Spleen (tissue), 11 donors: ENCODE measurements at regions not wholly inside any gene's neighbourhood (a gene's known extent, or its start where the extent isn't known, plus 50 kb on each side); places are given as distances from the start of the nearest gene placed in this dataset.

ENCODE experiments used
- DNase-seq: peaks from one replicate; pipeline ENCODE4 v3.0.0-alpha.2; 2020
- H3K27ac ChIP-seq, 8 donors: fragments of 200-600 bp; sonication (generic) in 7 of 8; 1 replicate in 4 of 8; 2 replicates in 4 of 8; pipeline versions ENCODE4 v1.5.0 to v1.8.0; 2016 to 2021; ENCODE audit warnings: inconsistent platforms in 4 of 8, mild to moderate bottlenecking in 4 of 8, moderate library complexity in 1 of 8
- H3K27me3 ChIP-seq, 7 donors: fragments of 200-600 bp; sonication (generic) in 6 of 7; replicated peaks in 1 of 7; 1 replicate in 4 of 7; 2 replicates in 3 of 7; pipeline versions ENCODE4 v1.5.0 to v1.8.0; 2016 to 2021; ENCODE audit warnings: inconsistent platforms in 3 of 7, mild to moderate bottlenecking in 1 of 7
- H3K36me3 ChIP-seq, 6 donors: fragments of 200-600 bp; sonication (generic) in 5 of 6; 1 replicate in 4 of 6; 2 replicates in 2 of 6; pipeline versions ENCODE4 v1.5.0 to v1.8.0; 2016 to 2021; ENCODE audit warnings: inconsistent platforms in 2 of 6
- H3K4me1 ChIP-seq, 6 donors: fragments of 200-600 bp; sonication (generic) in 5 of 6; 1 replicate in 3 of 6; 2 replicates in 3 of 6; pipeline versions ENCODE4 v1.5.0 to v1.8.0; 2016 to 2021; ENCODE audit warnings: inconsistent platforms in 3 of 6
- H3K4me3 ChIP-seq, 8 donors: fragments of 200-600 bp; sonication (generic) in 7 of 8; 1 replicate in 4 of 8; 2 replicates in 4 of 8; pipeline versions ENCODE4 v1.5.0 to v1.8.0; 2016 to 2021; ENCODE audit warnings: inconsistent platforms in 4 of 8, mild to moderate bottlenecking in 4 of 8, moderate library complexity in 2 of 8
- H3K9me3 ChIP-seq, 8 donors: fragments of 200-600 bp; sonication (generic) in 7 of 8; 1 replicate in 4 of 8; 2 replicates in 4 of 8; pipeline versions ENCODE4 v1.5.0 to v1.8.0; 2016 to 2021; ENCODE audit warnings: inconsistent platforms in 4 of 8
- POLR2A ChIP-seq, 3 donors: fragments of 450-650 bp; IDR thresholded peaks; one replicate each; pipeline ENCODE4 v1.5.1; 2017; ENCODE audit warnings: antibody characterized with exemption in 3 of 3, mild to moderate bottlenecking in 1 of 3
- POLR2AphosphoS5 ChIP-seq, 3 donors: sonication (generic); formaldehyde crosslinking; IDR thresholded peaks; one replicate each; pipeline ENCODE4 v1.5.1; 2017; ENCODE audit warnings: antibody characterized with exemption in 3 of 3
- WGBS, 5 donors: extraction: QIAGEN DNeasy Blood & Tissue Kit in 3 of 5; methylation state at CpG; one replicate each; pipeline versions ENCODE4 v1.1.5 to v1.1.7; 2013 to 2018; 5-methylcytosine and 5-hydroxymethylcytosine counted together
- intact Hi-C: fragments of 100-400 bp; cut with DNase I; formaldehyde crosslinking; loops from one replicate; pipeline ENCODE4 v1.15.0; 2023; ENCODE audit warnings: low total_unique reads
- TF ChIP-seq, protein P1 (sequence below), 11 experiments: fragments of 200-600 bp in 7 of 11; fragments of 450-650 bp in 4 of 11; sonication (generic) in 4 of 11; IDR thresholded peaks in 8 of 11; conservative IDR thresholded peaks in 3 of 11; 1 replicate in 7 of 11; 2 replicates in 4 of 11; pipeline versions ENCODE4 v1.4.0 to v1.8.0; 2016 to 2021; ENCODE audit warnings: antibody characterized with exemption in 11 of 11, inconsistent platforms in 4 of 11, mild to moderate bottlenecking in 1 of 11
- donor health status: healthy with polysubstance abuse.
- donor health status: DM: no; HTN: no; CAD: no; lungs with moderate emphysema.
- donor health status: DM: no; HTN: no; CAD: no.
- donor health status: Bipolar disorder and iron deficiency.
- donor health status: healthy.
- donor health status: DM: no; HTN: no; CAD: no.
- donor health status: DM: yes; HTN: yes; CAD: no.

DNA sequence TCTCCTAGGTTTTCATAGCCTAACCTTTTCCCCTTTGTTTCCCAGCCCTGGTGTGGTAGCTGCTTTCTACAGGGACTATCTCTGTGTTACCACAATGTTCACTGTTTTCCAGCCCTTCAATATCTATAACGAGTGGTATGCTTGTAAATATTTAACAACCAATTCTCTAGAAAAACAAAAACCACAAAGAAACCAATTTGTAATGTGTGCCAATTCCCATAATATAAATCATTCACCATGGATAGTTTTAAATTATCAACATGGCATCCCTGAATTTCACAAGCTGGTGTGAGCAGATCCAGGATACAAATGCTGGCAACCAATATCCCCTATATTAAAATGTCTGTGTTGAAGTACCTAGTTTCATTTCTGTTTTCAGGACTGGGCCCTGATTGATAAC, 200.7 kb upstream of the FOXN2 start:
- TF ChIP-seq POLR2AphosphoS5 (IDR thresholded peaks at IDR 0.05) (no peak), POLR2A (IDR thresholded peaks at IDR 0.05) (no peak)
- intact Hi-C loops, result no loop called here
- Histone ChIP-seq H3K27me3 (no peaks in the 10 kb centered on the region), H3K9me3 (no peaks in the 10 kb centered on the region), H3K36me3 (no peaks in the 10 kb centered on the region), H3K4me3 (no peak overlapping the region), H3K27ac (peak overlapping the region; percentile 16 to 98 (median 73)), H3K4me1 (peaks cover 4 to 47% (median 15%) of the 10 kb centered on the region in 6 donors)
- DNase-seq, result no peak
- 63 to 84% (median 75%) methylated on average over 1 of the region's 1 CpG for WGBS, 5 donors

DNA sequence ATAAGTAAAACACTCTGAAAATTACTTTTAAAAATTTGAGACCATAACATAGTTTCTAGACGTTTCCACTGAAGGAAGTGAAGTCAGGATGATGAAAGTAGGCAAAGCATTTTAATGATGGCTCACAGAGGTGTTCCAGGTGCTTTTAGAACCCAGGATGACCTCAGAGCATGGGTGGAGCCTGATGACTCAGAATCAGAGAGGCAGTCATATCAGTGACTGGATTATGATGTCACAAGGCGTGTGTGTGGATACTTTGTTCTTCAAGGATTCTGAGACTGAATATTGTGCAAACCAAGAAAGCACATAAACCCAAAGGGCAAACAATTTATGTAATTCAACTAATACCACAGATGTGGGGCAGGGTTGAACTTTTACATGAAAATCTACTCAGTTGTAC, 200.2 kb upstream of the FOXN2 start:
- H3K27me3 ChIP-seq, result no peaks in the 10 kb centered on the region
- H3K36me3 ChIP-seq, result no peaks in the 10 kb centered on the region
- no peak for DNase-seq
- H3K4me1 ChIP-seq, result peaks cover 4 to 47% (median 15%) of the 10 kb centered on the region in 6 donors
- no peak overlapping the region for H3K4me3 ChIP-seq
- WGBS, 5 donors, result 26 to 65% (median 46%) methylated on average over 2 of the region's 2 CpGs
- H3K9me3 ChIP-seq, result no peaks in the 10 kb centered on the region
- TF ChIP-seq, protein P1, sequence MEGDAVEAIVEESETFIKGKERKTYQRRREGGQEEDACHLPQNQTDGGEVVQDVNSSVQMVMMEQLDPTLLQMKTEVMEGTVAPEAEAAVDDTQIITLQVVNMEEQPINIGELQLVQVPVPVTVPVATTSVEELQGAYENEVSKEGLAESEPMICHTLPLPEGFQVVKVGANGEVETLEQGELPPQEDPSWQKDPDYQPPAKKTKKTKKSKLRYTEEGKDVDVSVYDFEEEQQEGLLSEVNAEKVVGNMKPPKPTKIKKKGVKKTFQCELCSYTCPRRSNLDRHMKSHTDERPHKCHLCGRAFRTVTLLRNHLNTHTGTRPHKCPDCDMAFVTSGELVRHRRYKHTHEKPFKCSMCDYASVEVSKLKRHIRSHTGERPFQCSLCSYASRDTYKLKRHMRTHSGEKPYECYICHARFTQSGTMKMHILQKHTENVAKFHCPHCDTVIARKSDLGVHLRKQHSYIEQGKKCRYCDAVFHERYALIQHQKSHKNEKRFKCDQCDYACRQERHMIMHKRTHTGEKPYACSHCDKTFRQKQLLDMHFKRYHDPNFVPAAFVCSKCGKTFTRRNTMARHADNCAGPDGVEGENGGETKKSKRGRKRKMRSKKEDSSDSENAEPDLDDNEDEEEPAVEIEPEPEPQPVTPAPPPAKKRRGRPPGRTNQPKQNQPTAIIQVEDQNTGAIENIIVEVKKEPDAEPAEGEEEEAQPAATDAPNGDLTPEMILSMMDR (IDR thresholded peaks at IDR 0.05 in 8 of 11, conservative IDR thresholded peaks at IDR 0.05 in 3 of 11), result no peak
- intact Hi-C loops, result no loop called here
- peak overlapping the region in 6 of 8 donors; percentile 22 to 98 (median 90) for H3K27ac ChIP-seq

DNA sequence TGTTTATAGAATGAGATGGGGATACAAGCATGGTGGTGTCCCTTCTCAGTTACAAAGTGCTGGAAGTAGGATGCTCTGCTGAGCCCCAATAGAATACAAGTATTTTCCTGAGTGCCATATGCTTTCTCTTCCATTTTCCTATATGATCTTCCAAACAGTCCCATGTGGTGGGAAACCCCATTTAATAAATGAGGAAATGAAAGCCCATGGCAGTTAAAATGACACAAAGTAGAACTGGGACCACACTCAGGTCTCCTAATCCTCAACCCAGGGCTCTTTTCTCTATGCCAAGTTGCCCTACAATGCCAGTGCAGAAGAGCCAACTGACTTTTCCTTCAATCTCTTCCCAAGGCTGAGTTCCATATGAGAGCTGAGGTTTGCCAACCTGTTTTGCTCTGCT, 198.0 kb upstream of the FOXN2 start:
- no peaks in the 10 kb centered on the region for H3K27me3 ChIP-seq
- DNase-seq, result no peak
- H3K4me3 ChIP-seq, result no peak overlapping the region
- peaks cover 0 to 40% (median 9%) of the 10 kb centered on the region in 6 donors for H3K4me1 ChIP-seq
- intact Hi-C loops, result no loop called here
- no peak overlapping the region for H3K27ac ChIP-seq
- H3K9me3 ChIP-seq, result no peaks in the 10 kb centered on the region
- no peaks in the 10 kb centered on the region for H3K36me3 ChIP-seq
- TF ChIP-seq POLR2A (IDR thresholded peaks at IDR 0.05) (no peak), POLR2AphosphoS5 (IDR thresholded peaks at IDR 0.05) (no peak)
- TF ChIP-seq, protein P1 (IDR thresholded peaks at IDR 0.05 in 8 of 11, conservative IDR thresholded peaks at IDR 0.05 in 3 of 11), result no peak

DNA sequence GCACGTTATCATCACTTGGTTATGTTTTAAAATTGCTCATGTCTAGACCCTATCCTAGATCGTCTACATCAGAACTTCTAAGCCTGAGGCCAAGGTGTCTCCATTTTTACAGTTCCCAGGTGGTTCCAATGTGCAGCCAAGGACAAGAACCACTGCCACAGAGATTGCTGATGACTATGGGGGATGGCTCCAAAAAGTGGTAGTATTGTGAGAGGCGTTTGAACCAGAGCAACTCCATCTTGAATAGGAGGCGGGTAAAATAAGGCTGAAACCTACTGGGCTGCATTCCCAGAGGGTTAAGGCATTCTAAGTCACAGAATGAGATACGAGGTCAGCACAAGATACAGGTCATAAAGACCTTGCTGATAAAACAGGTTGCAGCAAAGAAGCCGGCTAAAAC, 195.6 kb upstream of the FOXN2 start:
- Histone ChIP-seq H3K9me3 (no peaks in the 10 kb centered on the region), H3K4me1 (peaks cover 0 to 16% (median 0%) of the 10 kb centered on the region in 6 donors), H3K4me3 (no peak overlapping the region), H3K27me3 (no peaks in the 10 kb centered on the region), H3K27ac (no peak overlapping the region), H3K36me3 (no peaks in the 10 kb centered on the region)
- 84 to 92% (median 89%) methylated on average over 6 of the region's 6 CpGs for WGBS, 5 donors
- no peak for DNase-seq
- intact Hi-C loops, result no loop called here
- no peak for TF ChIP-seq POLR2A (IDR thresholded peaks at IDR 0.05)
- TF ChIP-seq POLR2AphosphoS5 (IDR thresholded peaks at IDR 0.05), result no peak
- TF ChIP-seq, protein P1 (IDR thresholded peaks at IDR 0.05 in 8 of 11, conservative IDR thresholded peaks at IDR 0.05 in 3 of 11), result no peak

DNA sequence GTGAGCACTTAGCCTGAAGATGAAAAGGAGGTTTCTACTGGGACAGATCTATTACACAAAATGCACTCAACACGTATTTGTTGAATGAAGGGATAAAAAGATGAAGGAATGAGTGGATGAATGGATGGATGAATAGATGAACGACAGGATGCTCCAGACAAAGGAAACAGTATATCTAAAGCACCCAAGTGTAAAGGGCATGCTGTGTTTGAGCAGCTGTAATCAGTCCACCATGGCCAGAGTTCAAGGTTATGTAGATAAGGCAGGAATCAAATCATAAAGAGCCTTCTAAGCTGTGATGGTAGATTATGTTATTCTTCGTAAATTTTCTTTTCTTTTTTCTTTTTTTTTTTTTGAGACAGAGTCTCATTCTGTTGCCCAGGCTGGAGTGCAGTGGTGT, 194.4 kb upstream of the FOXN2 start:
- 53 to 77% (median 72%) methylated on average over 3 of the region's 3 CpGs for WGBS, 5 donors
- TF ChIP-seq, protein P1 (IDR thresholded peaks at IDR 0.05 in 8 of 11, conservative IDR thresholded peaks at IDR 0.05 in 3 of 11), result no peak
- TF ChIP-seq POLR2AphosphoS5 (IDR thresholded peaks at IDR 0.05) (no peak), POLR2A (IDR thresholded peaks at IDR 0.05) (no peak)
- peaks cover 0 to 6% (median 0%) of the 10 kb centered on the region in 6 donors for H3K4me1 ChIP-seq
- no peak for DNase-seq
- intact Hi-C loops, result no loop called here
- no peaks in the 10 kb centered on the region for H3K36me3 ChIP-seq
- no peaks in the 10 kb centered on the region for H3K27me3 ChIP-seq
- no peak overlapping the region for H3K4me3 ChIP-seq
- H3K9me3 ChIP-seq, result no peaks in the 10 kb centered on the region
- H3K27ac ChIP-seq, result peak overlapping the region in 3 of 8 donors; percentile 78 to 85 (median 81)
